ENCODE measurements at regions not wholly inside any gene's neighbourhood (a gene's known extent, or its start where the extent isn't known, plus 50 kb on each side); places are given as distances from the start of the nearest gene placed in this dataset.
"Not testable (repeated sequence)": the region's sequence is repeated elsewhere in the genome, so short reads cannot be mapped to it uniquely, and the experiment has no call there.

GRCh38 chr4:135447598-135447997, 1246.0 kb upstream of the PABPC4L start:
- not testable (repeated sequence) for FAIRE-seq; DNase-seq (ENCODE audit: low spot score)

- DNase-seq (ENCODE audit: low spot score) (no peak), FAIRE-seq (no peak)
Observed at GRCh38 chr4:135434936-135435335, 1233.3 kb upstream of the PABPC4L start.

- FAIRE-seq (no peak), DNase-seq (ENCODE audit: low spot score) (no peak)
Observed at GRCh38 chr4:135429528-135429927, 1227.9 kb upstream of the PABPC4L start.

- FAIRE-seq, result no peak
- DNase-seq (ENCODE audit: low spot score), result no peak
Observed at GRCh38 chr4:135418353-135418752, 1216.8 kb upstream of the PABPC4L start.

- no peak for FAIRE-seq
Observed at GRCh38 chr4:135412213-135412612, 1210.6 kb upstream of the PABPC4L start.

GRCh38 chr4:135411251-135411650, 1209.7 kb upstream of the PABPC4L start:
- DNase-seq (ENCODE audit: low spot score), result no peak
- FAIRE-seq, result no peak

More at GRCh38 chr4:135412213-135412612, 1210.6 kb upstream of the PABPC4L start:
- no peak for DNase-seq (ENCODE audit: low spot score)

GRCh38 chr4:135409261-135409660, 1207.7 kb upstream of the PABPC4L start:
- FAIRE-seq; DNase-seq (ENCODE audit: low spot score): not testable (repeated sequence)

- no peak for FAIRE-seq
Observed at GRCh38 chr4:135408109-135408508, 1206.5 kb upstream of the PABPC4L start.

GRCh38 chr4:135406597-135406996, 1205.0 kb upstream of the PABPC4L start:
- DNase-seq (ENCODE audit: low spot score); FAIRE-seq: not testable (repeated sequence)

More at GRCh38 chr4:135408109-135408508, 1206.5 kb upstream of the PABPC4L start:
- DNase-seq (ENCODE audit: low spot score), result no peak

- DNase-seq (ENCODE audit: low spot score) (no peak), FAIRE-seq (no peak)
Observed at GRCh38 chr4:135385830-135386581, 1184.4 kb upstream of the PABPC4L start.

- no peak for FAIRE-seq
- no peak for DNase-seq (ENCODE audit: low spot score)
Observed at GRCh38 chr4:135383356-135384288, 1182.0 kb upstream of the PABPC4L start.

GRCh38 chr4:135382280-135382959, 1180.8 kb upstream of the PABPC4L start:
- FAIRE-seq, result no peak
- no peak for DNase-seq (ENCODE audit: low spot score)

- FAIRE-seq (no peak), DNase-seq (ENCODE audit: low spot score) (no peak)
Observed at GRCh38 chr4:135372131-135372530, 1170.5 kb upstream of the PABPC4L start.

- FAIRE-seq (no peak), DNase-seq (ENCODE audit: low spot score) (no peak)
Observed at GRCh38 chr4:135371137-135371536, 1169.5 kb upstream of the PABPC4L start.

- DNase-seq (ENCODE audit: low spot score), result no peak
- FAIRE-seq, result no peak
Observed at GRCh38 chr4:135368831-135369230, 1167.2 kb upstream of the PABPC4L start.

- no peak for DNase-seq (ENCODE audit: low spot score)
Observed at GRCh38 chr4:135365065-135365464, 1163.5 kb upstream of the PABPC4L start.

GRCh38 chr4:135359128-135359527, 1157.5 kb upstream of the PABPC4L start:
- DNase-seq (ENCODE audit: low spot score), result no peak
- FAIRE-seq, result no peak

More at GRCh38 chr4:135365065-135365464, 1163.5 kb upstream of the PABPC4L start:
- FAIRE-seq, result no peak

- no peak for DNase-seq (ENCODE audit: low spot score)
- FAIRE-seq, result no peak
Observed at GRCh38 chr4:135357091-135357490, 1155.5 kb upstream of the PABPC4L start.

- no peak for FAIRE-seq
- DNase-seq (ENCODE audit: low spot score), result no peak
Observed at GRCh38 chr4:135354876-135355275, 1153.3 kb upstream of the PABPC4L start.

GRCh38 chr4:135353008-135353407, 1151.4 kb upstream of the PABPC4L start:
- no peak for FAIRE-seq

GRCh38 chr4:135344492-135344891, 1142.9 kb upstream of the PABPC4L start:
- FAIRE-seq (no peak), DNase-seq (ENCODE audit: low spot score) (no peak)

More at GRCh38 chr4:135353008-135353407, 1151.4 kb upstream of the PABPC4L start:
- no peak for DNase-seq (ENCODE audit: low spot score)
